GM12878 (cell line): ENCODE measurements at regions not wholly inside any gene's neighbourhood (a gene's known extent, or its start where the extent isn't known, plus 50 kb on each side); places are given as distances from the start of the nearest gene placed in this dataset.

Source experiments
- ATAC-seq: fragments of 200-7000 bp; cut with Tn5 transposase; 3 replicates; pipeline ENCODE4 v1.9.1; 2020; ENCODE audit warnings: mild to moderate bottlenecking, moderate library complexity
- BruUV-seq: library from RNA; stranded (reverse); fragments of 400-500 nt; replicated peaks from 2 replicates; lab custom pipeline; 2021; lab: Mats Ljungman, UMichigan
- CTCF ChIA-PET: fragments of 300-600 bp; sonication (Branson Sonifier 250); formaldehyde crosslinking; extraction: SDS; loops from one replicate; lab custom pipeline; 2021; ENCODE audit warnings: inconsistent platforms; lab: Yijun Ruan, JAX
- POLR2A ChIA-PET: fragments of 350-600 bp; formaldehyde crosslinking; extraction: SDS; loops from one replicate; lab custom pipeline; 2021; ENCODE audit warnings: inconsistent platforms; lab: Charles Lee
- RAD21 ChIA-PET: fragments of 300-600 bp; sonication (Branson Sonifier 250); formaldehyde crosslinking; loops from one replicate; lab custom pipeline; 2023; ENCODE audit warnings: antibody characterized with exemption; ENCODE audit not compliant: unreplicated experiment; lab: Charles Lee
- SMC1A ChIA-PET: fragments of 300-600 bp; sonication (Branson Sonifier 250); formaldehyde crosslinking; loops from one replicate; lab custom pipeline; 2023; ENCODE audit not compliant: unreplicated experiment, uncharacterized antibody; lab: Charles Lee
- DNase-seq: peaks from one replicate; pipeline ENCODE4 v3.0.0-alpha.2; 2011; ENCODE audit warnings: low read depth, low spot score
- FAIRE-seq: peaks from 3 replicates; lab custom pipeline; 2011; peaks lifted over from hg19 to GRCh38; lab: Jason Lieb, UNC
- H2AFZ ChIP-seq: 2 replicates; pipeline ENCODE4 v1.6.0; 2011; ENCODE audit warnings: low read depth, low read length, control low read depth; ENCODE audit not compliant: control insufficient read depth
- H3K27ac ChIP-seq: 2 replicates; pipeline ENCODE4 v1.5.1; 2011; ENCODE audit warnings: control low read depth; ENCODE audit not compliant: control insufficient read depth, insufficient read depth
- H3K27me3 ChIP-seq, 2 experiments: replicated peaks in 1 of 2; 2 replicates each; pipeline versions ENCODE4 v1.6.0 to v1.6.1; 2011; ENCODE audit warnings: low read length in 1 of 2; ENCODE audit not compliant: control insufficient read depth in 2 of 2, insufficient read depth in 2 of 2
- H3K36me3 ChIP-seq, 2 experiments: 2 replicates each; pipeline ENCODE4 v1.5.1; 2011; ENCODE audit warnings: low read length in 1 of 2; ENCODE audit not compliant: control insufficient read depth in 2 of 2, insufficient read depth in 2 of 2
- H3K4me1 ChIP-seq: 2 replicates; pipeline ENCODE4 v1.6.1; 2011; ENCODE audit warnings: mild to moderate bottlenecking, low read length, moderate library complexity, mixed read lengths; ENCODE audit not compliant: control insufficient read depth, insufficient read depth
- H3K4me2 ChIP-seq: 2 replicates; pipeline ENCODE4 v1.6.0; 2011; ENCODE audit warnings: control low read depth; ENCODE audit not compliant: control insufficient read depth, insufficient read depth
- H3K4me3 ChIP-seq: fragments of 200-600 bp; sonication (generic); 2 replicates; pipeline ENCODE4 v1.5.1; 2016
- H3K79me2 ChIP-seq: 2 replicates; pipeline ENCODE4 v1.6.0; 2011; ENCODE audit warnings: low read length; ENCODE audit not compliant: control insufficient read depth, insufficient read depth
- H3K9ac ChIP-seq: 2 replicates; pipeline ENCODE4 v1.8.0; 2011; ENCODE audit warnings: low read length, control low read depth, mixed read lengths; ENCODE audit not compliant: control insufficient read depth, insufficient read depth
- H3K9me3 ChIP-seq: replicated peaks from 3 replicates; pipeline ENCODE4 v1.5.1; 2011; ENCODE audit warnings: mild to moderate bottlenecking, low read length; ENCODE audit not compliant: control insufficient read depth, insufficient read depth
- H4K20me1 ChIP-seq: 2 replicates; pipeline ENCODE4 v1.6.0; 2011; ENCODE audit not compliant: control insufficient read depth, insufficient read depth
- CBX5 ChIP-seq: sonication (generic); IDR thresholded peaks from 2 replicates; pipeline ENCODE4 v1.6.1; 2016; ENCODE audit warnings: low read depth, moderate library complexity, mild to moderate bottlenecking, inconsistent platforms
- IRF4 ChIP-seq: IDR thresholded peaks from 2 replicates; pipeline ENCODE4 v1.6.1; 2011; ENCODE audit warnings: low read depth, low read length
- MXI1 ChIP-seq: fragments of 150-350 bp; IDR thresholded peaks from 2 replicates; pipeline ENCODE4 v1.6.1; 2011; ENCODE audit warnings: low read depth, mild to moderate bottlenecking, inconsistent platforms, low read length, improper control_type of control experiment
- NBN ChIP-seq: fragments of 450-650 bp; IDR thresholded peaks from 2 replicates; pipeline ENCODE4 v1.6.1; 2016
- POU2F2 ChIP-seq: IDR thresholded peaks from 3 replicates; pipeline ENCODE4 v1.6.1; 2011; ENCODE audit warnings: low read depth, mild to moderate bottlenecking, low read length, borderline replicate concordance
- SREBF2 ChIP-seq: IDR thresholded peaks from 2 replicates; pipeline ENCODE4 v1.6.1; 2012; ENCODE audit warnings: mild to moderate bottlenecking, low read length
- USF1 ChIP-seq: IDR thresholded peaks from 2 replicates; pipeline ENCODE4 v1.6.1; 2011; ENCODE audit warnings: borderline replicate concordance, low read depth, mild to moderate bottlenecking, moderate library complexity, mixed read lengths, low read length; ENCODE audit not compliant: insufficient read depth; ENCODE audit errors: extremely low read length
- ZNF687 ChIP-seq: fragments of 450-650 bp; IDR thresholded peaks from 2 replicates; pipeline ENCODE4 v1.6.1; 2017; ENCODE audit warnings: mild to moderate bottlenecking, moderate library complexity
- WGBS: methylation state at CpG from one replicate; pipeline ENCODE4 v1.1.6; 2016; ENCODE audit warnings: low lambda C conversion rate; ENCODE audit not compliant: insufficient replicate concordance, insufficient coverage; ENCODE audit errors: missing lambda C conversion rate; 5-methylcytosine and 5-hydroxymethylcytosine counted together
- in situ Hi-C: fragments of 300-500 bp; cut with MboI; formaldehyde crosslinking; loops from 9 replicates; pipeline ENCODE4 v1.14.3; 2018; ENCODE audit warnings: mixed read lengths
- intact Hi-C: fragments of 100-400 bp; cut with micrococcal nuclease; formaldehyde crosslinking; loops from one replicate; pipeline ENCODE4 v1.14.2; 2022; ENCODE audit not compliant: unreplicated experiment

GRCh38 chr7:25927626-25927978 is 224.4 kb upstream of the NFE2L3 start (continued):
- TF ChIP-seq ZNF687: no peak
- TF ChIP-seq SREBF2: no peak

- Histone ChIP-seq H3K36me3 (no peaks in the 10 kb centered on the region), H3K27me3 (no peaks in the 10 kb centered on the region), H3K27ac (no peak overlapping the region), H3K9me3 (peaks cover 6% of the 10 kb centered on the region), H4K20me1 (no peaks in the 10 kb centered on the region), H3K4me2 (no peak overlapping the region), H3K79me2 (no peaks in the 10 kb centered on the region), H2AFZ (no peak overlapping the region), H3K9ac (no peak overlapping the region), H3K4me1 (no peaks in the 10 kb centered on the region), H3K4me3 (no peak overlapping the region)
- FAIRE-seq: no peak
- ChIA-PET CTCF (interaction anchor here (1.0 to 1.3 kb wide), 2 partner anchors 12 to 34 kb away, joined by 3 to 4 read pairs; no protein-coding TSS in a partner anchor), SMC1A (interaction anchor here (1.5 kb wide), 1 partner anchor 60 kb away, joined by 3 read pairs; no protein-coding TSS in a partner anchor), RAD21 (no interaction called here), POLR2A (interaction anchor here (1.0 kb wide), 1 partner anchor 23 kb away, joined by 3 read pairs; no protein-coding TSS in a partner anchor)
- no peak for ATAC-seq
- TF ChIP-seq MXI1 (no peak), USF1 (no peak), NBN (no peak), IRF4 (no peak), CBX5 (no peak), POU2F2 (no peak)
- DNase-seq: no peak
- in situ Hi-C loops (no loop called here), intact Hi-C loops (no loop called here)
- no TSS peak for BruUV-seq
- 35% methylated on average over 5 of the region's 5 CpGs for WGBS
Observed at GRCh38 chr7:25928549-25929330, 223.3 kb upstream of the NFE2L3 start.
